ENCODE measurements at regions not wholly inside any gene's neighbourhood (a gene's known extent, or its start where the extent isn't known, plus 50 kb on each side); places are given as distances from the start of the nearest gene placed in this dataset.

DNA sequence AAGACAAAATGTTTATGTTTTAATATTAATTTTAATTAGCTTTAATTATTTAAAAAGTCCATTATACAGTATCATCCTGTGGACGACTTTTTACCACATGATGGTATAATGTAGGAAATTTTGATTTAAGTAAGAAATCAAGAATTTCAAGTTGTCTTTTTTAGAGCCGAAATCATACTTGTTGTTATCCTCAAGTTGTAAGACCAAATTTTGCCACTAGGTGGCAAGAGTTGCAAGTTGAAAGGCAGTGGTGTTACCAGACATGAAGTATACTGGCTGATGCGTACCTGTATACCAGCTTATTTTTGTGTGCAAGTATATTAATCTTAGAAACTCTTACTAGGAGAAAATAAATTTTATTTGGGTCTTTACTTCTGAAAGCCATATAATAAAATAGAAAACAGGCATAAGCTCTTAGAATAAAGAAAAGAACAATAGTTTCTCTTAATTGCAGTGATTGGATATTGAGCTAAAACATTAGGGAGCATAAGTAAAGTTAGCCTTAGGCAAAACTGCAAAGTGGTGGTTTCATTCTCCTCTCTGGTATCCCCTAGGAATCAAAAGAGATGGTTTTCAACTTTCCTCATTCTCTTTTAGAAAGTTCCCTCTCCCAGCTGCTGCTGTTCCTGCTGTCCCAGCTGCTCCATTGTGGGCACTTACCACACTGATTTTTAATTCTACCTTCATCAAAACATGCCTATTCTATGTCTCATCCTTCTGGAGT is 118.0 kb upstream of the WDFY3 start:
- intact Hi-C loops (cut with DNase I; ENCODE audit: low total_unique reads) = no loop called here
- Histone ChIP-seq H3K9me3 (no peaks in the 10 kb centered on the region), H3K4me3 (no peak overlapping the region), H3K27ac (no peak overlapping the region), H3K27me3 (no peaks in the 10 kb centered on the region), H3K4me1 (no peaks in the 10 kb centered on the region), H3K36me3 (no peaks in the 10 kb centered on the region)
- in situ Hi-C loops (cut with MboI; ENCODE audit: low pct_ligation_motif_present in 1 of 4, low pct_unique_long_range_greater_than_20kb in 1 of 4, low sequenced_read_pairs in 3 of 4) = no loop called here
- TF ChIP-seq, protein P1, sequence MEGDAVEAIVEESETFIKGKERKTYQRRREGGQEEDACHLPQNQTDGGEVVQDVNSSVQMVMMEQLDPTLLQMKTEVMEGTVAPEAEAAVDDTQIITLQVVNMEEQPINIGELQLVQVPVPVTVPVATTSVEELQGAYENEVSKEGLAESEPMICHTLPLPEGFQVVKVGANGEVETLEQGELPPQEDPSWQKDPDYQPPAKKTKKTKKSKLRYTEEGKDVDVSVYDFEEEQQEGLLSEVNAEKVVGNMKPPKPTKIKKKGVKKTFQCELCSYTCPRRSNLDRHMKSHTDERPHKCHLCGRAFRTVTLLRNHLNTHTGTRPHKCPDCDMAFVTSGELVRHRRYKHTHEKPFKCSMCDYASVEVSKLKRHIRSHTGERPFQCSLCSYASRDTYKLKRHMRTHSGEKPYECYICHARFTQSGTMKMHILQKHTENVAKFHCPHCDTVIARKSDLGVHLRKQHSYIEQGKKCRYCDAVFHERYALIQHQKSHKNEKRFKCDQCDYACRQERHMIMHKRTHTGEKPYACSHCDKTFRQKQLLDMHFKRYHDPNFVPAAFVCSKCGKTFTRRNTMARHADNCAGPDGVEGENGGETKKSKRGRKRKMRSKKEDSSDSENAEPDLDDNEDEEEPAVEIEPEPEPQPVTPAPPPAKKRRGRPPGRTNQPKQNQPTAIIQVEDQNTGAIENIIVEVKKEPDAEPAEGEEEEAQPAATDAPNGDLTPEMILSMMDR (IDR thresholded peaks at IDR 0.05) = peak; percentile 60 to 67 (median 62)
- no peak for TF ChIP-seq POLR2A (IDR thresholded peaks at IDR 0.05)
- 8 to 13% methylated on average over 3 of the region's 3 CpGs for WGBS, 2 donors (ENCODE audit: low coverage in 1 of 2)
- no peak for DNase-seq

DNA sequence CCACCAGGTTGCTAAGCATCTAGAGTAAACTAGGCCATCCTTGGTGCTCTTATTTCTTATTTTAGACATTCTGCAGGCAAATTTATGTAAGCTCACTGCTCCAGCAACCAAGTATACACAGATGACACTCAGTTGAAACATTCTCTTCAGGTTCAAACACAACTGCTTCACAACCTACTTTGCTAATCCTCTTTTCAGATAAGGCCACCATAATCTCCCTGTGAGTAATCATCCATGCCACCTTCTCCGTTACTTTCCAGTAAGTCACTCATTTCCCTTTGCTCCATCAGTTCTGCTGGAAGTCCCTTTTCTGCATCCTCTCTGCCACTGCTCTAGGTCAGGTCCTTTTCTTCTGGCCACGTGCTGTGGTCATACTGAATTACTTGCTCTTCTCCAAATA is 120.2 kb upstream of the WDFY3 start:
- 81 to 83% methylated on average over 1 to 2 of the region's 2 CpGs for WGBS, 2 donors (ENCODE audit: low coverage in 1 of 2)
- Histone ChIP-seq H3K9me3 (no peaks in the 10 kb centered on the region), H3K4me3 (no peak overlapping the region), H3K36me3 (no peaks in the 10 kb centered on the region), H3K27ac (no peak overlapping the region), H3K27me3 (no peaks in the 10 kb centered on the region), H3K4me1 (no peaks in the 10 kb centered on the region)
- in situ Hi-C loops (cut with MboI; ENCODE audit: low pct_ligation_motif_present in 1 of 4, low pct_unique_long_range_greater_than_20kb in 1 of 4, low sequenced_read_pairs in 3 of 4) (no loop called here), intact Hi-C loops (cut with DNase I; ENCODE audit: low total_unique reads) (no loop called here)
- DNase-seq = no peak
- TF ChIP-seq POLR2AphosphoS5 (IDR thresholded peaks at IDR 0.05) (no peak), POLR2A (IDR thresholded peaks at IDR 0.05) (no peak), EP300 (IDR thresholded peaks at IDR 0.05; ENCODE audit: low read depth) (no peak)
- TF ChIP-seq, protein P1 (IDR thresholded peaks at IDR 0.05) = no peak

DNA sequence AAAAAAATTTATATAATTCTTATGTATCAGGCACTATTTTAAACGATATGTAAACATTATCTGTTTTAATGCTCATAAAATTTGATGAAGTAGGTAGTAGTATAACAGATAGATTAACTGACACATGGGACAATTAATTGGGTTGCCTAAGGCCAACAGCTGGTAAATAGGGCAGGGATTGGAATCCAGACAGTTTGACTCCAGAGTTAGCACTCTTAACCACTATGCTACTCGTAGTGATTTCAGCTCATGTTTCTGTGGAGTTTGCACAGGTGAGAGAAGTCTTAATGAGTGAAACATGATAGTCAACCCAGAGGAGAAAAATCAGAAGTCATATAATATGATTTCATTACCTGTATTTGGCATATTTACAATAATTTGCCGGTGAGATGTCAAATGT is 126.0 kb upstream of the WDFY3 start:
- no peak overlapping the region for H3K27ac ChIP-seq
- no peak for DNase-seq
- no peak for TF ChIP-seq EP300 (IDR thresholded peaks at IDR 0.05; ENCODE audit: low read depth)
- TF ChIP-seq, protein P1 (IDR thresholded peaks at IDR 0.05) = no peak
- WGBS, 2 donors (ENCODE audit: low coverage in 1 of 2) = 51 to 61% methylated on average over 3 of the region's 3 CpGs
- no peak overlapping the region for H3K4me3 ChIP-seq
- intact Hi-C loops (cut with DNase I; ENCODE audit: low total_unique reads) = no loop called here
- H3K27me3 ChIP-seq = no peaks in the 10 kb centered on the region
- in situ Hi-C loops (cut with MboI; ENCODE audit: low pct_ligation_motif_present in 1 of 4, low pct_unique_long_range_greater_than_20kb in 1 of 4, low sequenced_read_pairs in 3 of 4) = no loop called here
- no peaks in the 10 kb centered on the region for H3K36me3 ChIP-seq
- H3K4me1 ChIP-seq = no peaks in the 10 kb centered on the region
- H3K9me3 ChIP-seq = no peaks in the 10 kb centered on the region

DNA sequence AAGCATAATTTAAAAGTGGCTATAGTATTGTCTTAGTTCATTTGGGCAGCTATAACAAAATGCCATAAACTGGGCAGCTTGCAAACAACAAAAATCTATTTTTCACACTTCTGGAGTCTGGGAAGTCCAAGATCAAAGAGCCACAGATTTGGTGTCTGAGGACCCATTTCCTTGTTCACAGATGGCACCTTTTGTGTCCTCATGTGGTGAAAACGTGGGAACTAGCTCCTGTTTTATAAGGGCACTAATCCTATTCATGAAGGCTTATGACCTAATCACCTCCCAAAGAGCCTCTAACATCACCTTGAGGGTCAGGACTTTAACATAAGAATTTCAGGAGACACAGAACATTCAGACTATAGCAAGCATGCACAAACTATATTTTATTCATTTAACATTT is 126.5 kb upstream of the WDFY3 start:
- TF ChIP-seq, protein P1 (IDR thresholded peaks at IDR 0.05) = no peak
- TF ChIP-seq EP300 (IDR thresholded peaks at IDR 0.05; ENCODE audit: low read depth) (no peak), POLR2A (IDR thresholded peaks at IDR 0.05) (no peak), POLR2AphosphoS5 (IDR thresholded peaks at IDR 0.05) (no peak)
- Histone ChIP-seq H3K36me3 (no peaks in the 10 kb centered on the region), H3K4me1 (no peaks in the 10 kb centered on the region), H3K4me3 (no peak overlapping the region), H3K9me3 (no peaks in the 10 kb centered on the region), H3K27ac (no peak overlapping the region), H3K27me3 (no peaks in the 10 kb centered on the region)
- in situ Hi-C loops (cut with MboI; ENCODE audit: low pct_ligation_motif_present in 1 of 4, low pct_unique_long_range_greater_than_20kb in 1 of 4, low sequenced_read_pairs in 3 of 4) (no loop called here), intact Hi-C loops (cut with DNase I; ENCODE audit: low total_unique reads) (no loop called here)
- WGBS, 2 donors (ENCODE audit: low coverage in 1 of 2) = 0 to 6% methylated on average over 1 of the region's 1 CpG
- DNase-seq = no peak
